Peyer's patch (tissue), 4 donors: ENCODE measurements at regions not wholly inside any gene's neighbourhood (a gene's known extent, or its start where the extent isn't known, plus 50 kb on each side); places are given as distances from the start of the nearest gene placed in this dataset.

Experiments
- POLR2A ChIP-seq, 2 donors: fragments of 450-650 bp; IDR thresholded peaks; one replicate each; pipeline ENCODE4 v1.5.1; 2017; ENCODE audit warnings: antibody characterized with exemption in 2 of 2, mild to moderate bottlenecking in 2 of 2, moderate library complexity in 2 of 2
- TF ChIP-seq, protein P1 (sequence below), 6 experiments: fragments of 450-650 bp in 4 of 6; fragments of 200-600 bp in 2 of 6; sonication (generic) in 1 of 6; IDR thresholded peaks; one replicate each; pipeline ENCODE4 v1.5.1; 2017 to 2019; ENCODE audit warnings: antibody characterized with exemption in 6 of 6, mild to moderate bottlenecking in 3 of 6, moderate library complexity in 1 of 6

DNA sequence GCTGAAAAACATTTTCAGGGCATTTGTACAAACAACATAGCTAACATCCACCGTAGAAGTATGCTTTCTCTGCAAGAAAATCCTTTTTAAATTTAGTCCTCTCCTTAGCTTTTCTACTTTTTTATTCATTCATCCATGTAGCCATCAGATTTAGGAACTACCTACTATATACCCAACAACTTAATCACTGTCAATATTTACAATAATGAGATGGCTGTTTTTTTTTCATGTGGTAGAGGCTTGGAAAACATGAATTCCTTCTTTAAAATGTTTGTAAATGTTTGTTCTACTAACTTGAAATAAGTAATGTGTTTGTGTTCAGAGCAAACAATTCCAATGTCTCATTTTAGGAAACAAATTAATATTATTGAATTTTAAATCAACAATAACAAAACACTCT is 78.2 kb upstream of the CAV2 start:
- TF ChIP-seq, protein P1, sequence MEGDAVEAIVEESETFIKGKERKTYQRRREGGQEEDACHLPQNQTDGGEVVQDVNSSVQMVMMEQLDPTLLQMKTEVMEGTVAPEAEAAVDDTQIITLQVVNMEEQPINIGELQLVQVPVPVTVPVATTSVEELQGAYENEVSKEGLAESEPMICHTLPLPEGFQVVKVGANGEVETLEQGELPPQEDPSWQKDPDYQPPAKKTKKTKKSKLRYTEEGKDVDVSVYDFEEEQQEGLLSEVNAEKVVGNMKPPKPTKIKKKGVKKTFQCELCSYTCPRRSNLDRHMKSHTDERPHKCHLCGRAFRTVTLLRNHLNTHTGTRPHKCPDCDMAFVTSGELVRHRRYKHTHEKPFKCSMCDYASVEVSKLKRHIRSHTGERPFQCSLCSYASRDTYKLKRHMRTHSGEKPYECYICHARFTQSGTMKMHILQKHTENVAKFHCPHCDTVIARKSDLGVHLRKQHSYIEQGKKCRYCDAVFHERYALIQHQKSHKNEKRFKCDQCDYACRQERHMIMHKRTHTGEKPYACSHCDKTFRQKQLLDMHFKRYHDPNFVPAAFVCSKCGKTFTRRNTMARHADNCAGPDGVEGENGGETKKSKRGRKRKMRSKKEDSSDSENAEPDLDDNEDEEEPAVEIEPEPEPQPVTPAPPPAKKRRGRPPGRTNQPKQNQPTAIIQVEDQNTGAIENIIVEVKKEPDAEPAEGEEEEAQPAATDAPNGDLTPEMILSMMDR (IDR thresholded peaks at IDR 0.05): no peak
- no peak for TF ChIP-seq POLR2A (IDR thresholded peaks at IDR 0.05)
